CD4-positive, alpha-beta memory T cell (primary cell): ENCODE measurements at regions not wholly inside any gene's neighbourhood (a gene's known extent, or its start where the extent isn't known, plus 50 kb on each side); places are given as distances from the start of the nearest gene placed in this dataset.

ENCODE experiments used
- CTCF ChIA-PET: fragments of 350-600 bp; sonication (Branson Sonifier 250); formaldehyde crosslinking; loops from one replicate; lab custom pipeline; 2021; ENCODE audit warnings: inconsistent platforms; ENCODE audit not compliant: partially characterized antibody; lab: Charles Lee
- POLR2A ChIA-PET: fragments of 350-600 bp; sonication (Branson Sonifier 250); formaldehyde crosslinking; loops from one replicate; lab custom pipeline; 2021; ENCODE audit not compliant: partially characterized antibody; lab: Charles Lee
- DNase-seq, 5 donors: peaks; one replicate each; pipeline versions ENCODE4 v3.0.0 to v3.0.0-alpha.2; 2020 to 2022; ENCODE audit warnings: mixed read lengths in 1 of 5
- H3K27ac ChIP-seq: one replicate; pipeline ENCODE4 v1.7.0; 2013; ENCODE audit warnings: low read depth, low read length
- H3K27me3 ChIP-seq: 2 replicates; pipeline ENCODE4 v1.7.0; 2013; ENCODE audit warnings: mild to moderate bottlenecking, low read length, moderate library complexity; ENCODE audit not compliant: insufficient read depth
- H3K36me3 ChIP-seq: 2 replicates; pipeline ENCODE4 v1.7.0; 2013; ENCODE audit warnings: mild to moderate bottlenecking, low read length, moderate library complexity; ENCODE audit not compliant: insufficient read depth
- H3K4me1 ChIP-seq: 2 replicates; pipeline ENCODE4 v1.7.0; 2013; ENCODE audit warnings: mild to moderate bottlenecking, low read length, moderate library complexity; ENCODE audit not compliant: insufficient read depth
- H3K4me3 ChIP-seq, 2 donors: one replicate each; pipeline ENCODE4 v1.7.0; 2013; ENCODE audit warnings: low read length in 2 of 2, mild to moderate bottlenecking in 1 of 2
- H3K9me3 ChIP-seq, 2 donors: one replicate each; pipeline ENCODE4 v1.7.0; 2013; ENCODE audit warnings: low read length in 2 of 2, control low read depth in 1 of 2; ENCODE audit not compliant: control insufficient read depth in 1 of 2
- H3K27ac Mint-ChIP-seq, 7 donors: one replicate each; pipeline ENCODE4 v1.8.0; 2020 to 2021; ENCODE audit warnings: mixed read lengths in 7 of 7, mild to moderate bottlenecking in 6 of 7, inconsistent platforms in 3 of 7, moderate library complexity in 3 of 7
- H3K27me3 Mint-ChIP-seq, 2 donors: one replicate each; pipeline ENCODE4 v1.8.0; 2020 to 2021; ENCODE audit warnings: mixed read lengths in 2 of 2
- H3K36me3 Mint-ChIP-seq, 2 donors: one replicate each; pipeline ENCODE4 v1.8.0; 2020 to 2021; ENCODE audit warnings: mixed read lengths in 2 of 2, inconsistent platforms in 1 of 2, mild to moderate bottlenecking in 1 of 2
- H3K4me1 Mint-ChIP-seq, 4 donors: one replicate each; pipeline ENCODE4 v1.8.0; 2020 to 2021; ENCODE audit warnings: mixed read lengths in 4 of 4, mild to moderate bottlenecking in 1 of 4
- H3K4me3 Mint-ChIP-seq, 8 donors: one replicate each; pipeline ENCODE4 v1.8.0; 2020 to 2021; ENCODE audit warnings: mixed read lengths in 8 of 8, mild to moderate bottlenecking in 7 of 8, moderate library complexity in 6 of 8, inconsistent platforms in 3 of 8
- H3K9me3 Mint-ChIP-seq, 8 donors: one replicate each; pipeline ENCODE4 v1.8.0; 2020 to 2021; ENCODE audit warnings: mixed read lengths in 8 of 8, mild to moderate bottlenecking in 5 of 8, inconsistent platforms in 3 of 8, moderate library complexity in 1 of 8
- intact Hi-C: fragments of 100-400 bp; cut with micrococcal nuclease; formaldehyde crosslinking; loops from one replicate; pipeline ENCODE4 v1.15.1; 2023

GRCh38 chr14:53766106-53766505 is 190.5 kb downstream of the BMP4 start:
- no peak for DNase-seq
- Histone ChIP-seq H3K4me3 (no peak overlapping the region), H3K9me3 (no peaks in the 10 kb centered on the region), H3K4me1 (no peaks in the 10 kb centered on the region), H3K27ac (no peak overlapping the region), H3K36me3 (no peaks in the 10 kb centered on the region), H3K27me3 (no peaks in the 10 kb centered on the region)
- CTCF ChIA-PET: no interaction called here
- H3K27ac Mint-ChIP-seq: no peak overlapping the region
- H3K27me3 Mint-ChIP-seq: no peaks in the 10 kb centered on the region
- POLR2A ChIA-PET: no interaction called here
- H3K9me3 Mint-ChIP-seq: peaks cover 0 to 18% (median 4%) of the 10 kb centered on the region in 8 donors
- intact Hi-C loops: no loop called here
- no peak overlapping the region for H3K4me3 Mint-ChIP-seq
- H3K4me1 Mint-ChIP-seq: no peaks in the 10 kb centered on the region
- no peaks in the 10 kb centered on the region for H3K36me3 Mint-ChIP-seq

GRCh38 chr14:53764846-53765245 is 191.8 kb downstream of the BMP4 start:
- CTCF ChIA-PET: no interaction called here
- intact Hi-C loops: no loop called here
- Mint-ChIP-seq H3K9me3 (peaks cover 0 to 18% (median 5%) of the 10 kb centered on the region in 8 donors), H3K36me3 (no peaks in the 10 kb centered on the region), H3K27ac (no peak overlapping the region), H3K4me3 (no peak overlapping the region), H3K27me3 (no peaks in the 10 kb centered on the region), H3K4me1 (no peaks in the 10 kb centered on the region)
- Histone ChIP-seq H3K27me3 (no peaks in the 10 kb centered on the region), H3K36me3 (no peaks in the 10 kb centered on the region), H3K9me3 (no peaks in the 10 kb centered on the region), H3K4me1 (no peaks in the 10 kb centered on the region), H3K4me3 (no peak overlapping the region), H3K27ac (no peak overlapping the region)
- DNase-seq: no peak
- POLR2A ChIA-PET: no interaction called here

GRCh38 chr14:53758141-53758540 is 198.5 kb downstream of the BMP4 start:
- intact Hi-C loops: no loop called here
- no peaks in the 10 kb centered on the region for H3K9me3 ChIP-seq
- no peak overlapping the region for H3K27ac Mint-ChIP-seq
- no peaks in the 10 kb centered on the region for H3K36me3 ChIP-seq
- no peaks in the 10 kb centered on the region for H3K27me3 Mint-ChIP-seq
- no peak overlapping the region for H3K4me3 Mint-ChIP-seq
- peaks cover 4 to 43% (median 9%) of the 10 kb centered on the region in 8 donors for H3K9me3 Mint-ChIP-seq
- H3K27ac ChIP-seq: no peak overlapping the region
- no peaks in the 10 kb centered on the region for H3K4me1 ChIP-seq
- H3K36me3 Mint-ChIP-seq: no peaks in the 10 kb centered on the region
- no peak for DNase-seq
- no peaks in the 10 kb centered on the region for H3K27me3 ChIP-seq
- POLR2A ChIA-PET: no interaction called here
- no peak overlapping the region for H3K4me3 ChIP-seq
- CTCF ChIA-PET: no interaction called here
- H3K4me1 Mint-ChIP-seq: no peaks in the 10 kb centered on the region

- Histone ChIP-seq H3K4me1 (no peaks in the 10 kb centered on the region), H3K4me3 (no peak overlapping the region), H3K36me3 (no peaks in the 10 kb centered on the region), H3K27ac (no peak overlapping the region), H3K9me3 (no peaks in the 10 kb centered on the region), H3K27me3 (no peaks in the 10 kb centered on the region)
- H3K27me3 Mint-ChIP-seq: no peaks in the 10 kb centered on the region
- ChIA-PET CTCF (no interaction called here), POLR2A (no interaction called here)
- intact Hi-C loops: no loop called here
- no peaks in the 10 kb centered on the region for H3K36me3 Mint-ChIP-seq
- peaks cover 4 to 42% (median 9%) of the 10 kb centered on the region in 8 donors for H3K9me3 Mint-ChIP-seq
- no peaks in the 10 kb centered on the region for H3K4me1 Mint-ChIP-seq
- no peak for DNase-seq
- H3K4me3 Mint-ChIP-seq: no peak overlapping the region
- H3K27ac Mint-ChIP-seq: no peak overlapping the region
Measured at GRCh38 chr14:53757732-53758131, 198.9 kb downstream of the BMP4 start.

- Mint-ChIP-seq H3K4me1 (no peaks in the 10 kb centered on the region), H3K36me3 (no peaks in the 10 kb centered on the region), H3K27ac (no peak overlapping the region), H3K4me3 (no peak overlapping the region), H3K27me3 (peaks cover 0 to 1% of the 10 kb centered on the region in 2 donors), H3K9me3 (peaks cover 0 to 23% (median 4%) of the 10 kb centered on the region in 8 donors)
- Histone ChIP-seq H3K27me3 (no peaks in the 10 kb centered on the region), H3K4me1 (no peaks in the 10 kb centered on the region), H3K4me3 (no peak overlapping the region), H3K9me3 (no peaks in the 10 kb centered on the region), H3K27ac (no peak overlapping the region), H3K36me3 (no peaks in the 10 kb centered on the region)
- intact Hi-C loops: no loop called here
- DNase-seq: no peak
- ChIA-PET POLR2A (no interaction called here), CTCF (no interaction called here)
Measured at GRCh38 chr14:53751650-53752049, 205.0 kb downstream of the BMP4 start.

- Histone ChIP-seq H3K4me1 (no peaks in the 10 kb centered on the region), H3K4me3 (no peak overlapping the region), H3K27me3 (no peaks in the 10 kb centered on the region), H3K36me3 (no peaks in the 10 kb centered on the region), H3K27ac (no peak overlapping the region), H3K9me3 (no peaks in the 10 kb centered on the region)
- peaks cover 0 to 1% of the 10 kb centered on the region in 2 donors for H3K27me3 Mint-ChIP-seq
- H3K27ac Mint-ChIP-seq: no peak overlapping the region
- no peak overlapping the region for H3K4me3 Mint-ChIP-seq
- peaks cover 0 to 8% (median 1%) of the 10 kb centered on the region in 8 donors for H3K9me3 Mint-ChIP-seq
- CTCF ChIA-PET: no interaction called here
- intact Hi-C loops: no loop called here
- no peaks in the 10 kb centered on the region for H3K4me1 Mint-ChIP-seq
- POLR2A ChIA-PET: no interaction called here
- DNase-seq: no peak
- no peaks in the 10 kb centered on the region for H3K36me3 Mint-ChIP-seq
Measured at GRCh38 chr14:53748691-53749090, 207.9 kb downstream of the BMP4 start.

- ChIA-PET CTCF (no interaction called here), POLR2A (no interaction called here)
- H3K4me3 ChIP-seq: no peak overlapping the region
- H3K27ac ChIP-seq: no peak overlapping the region
- intact Hi-C loops: no loop called here
- peaks cover 0 to 10% (median 1%) of the 10 kb centered on the region in 8 donors for H3K9me3 Mint-ChIP-seq
- no peaks in the 10 kb centered on the region for H3K36me3 Mint-ChIP-seq
- no peaks in the 10 kb centered on the region for H3K9me3 ChIP-seq
- H3K4me1 Mint-ChIP-seq: no peaks in the 10 kb centered on the region
- H3K27me3 ChIP-seq: no peaks in the 10 kb centered on the region
- peaks cover 0 to 1% of the 10 kb centered on the region in 2 donors for H3K27me3 Mint-ChIP-seq
- no peak overlapping the region for H3K27ac Mint-ChIP-seq
- DNase-seq: no peak
- no peak overlapping the region for H3K4me3 Mint-ChIP-seq
- no peaks in the 10 kb centered on the region for H3K36me3 ChIP-seq
- H3K4me1 ChIP-seq: no peaks in the 10 kb centered on the region
Measured at GRCh38 chr14:53744857-53745256, 211.8 kb downstream of the BMP4 start.

- no peaks in the 10 kb centered on the region for H3K27me3 ChIP-seq
- intact Hi-C loops: no loop called here
- Mint-ChIP-seq H3K9me3 (peaks cover 0 to 10% (median 1%) of the 10 kb centered on the region in 8 donors), H3K4me3 (no peak overlapping the region), H3K27ac (no peak overlapping the region), H3K36me3 (no peaks in the 10 kb centered on the region), H3K4me1 (no peaks in the 10 kb centered on the region), H3K27me3 (peaks cover 0 to 1% of the 10 kb centered on the region in 2 donors)
- no peaks in the 10 kb centered on the region for H3K4me1 ChIP-seq
- CTCF ChIA-PET: no interaction called here
- no peaks in the 10 kb centered on the region for H3K36me3 ChIP-seq
- no peak overlapping the region for H3K4me3 ChIP-seq
- no peak for DNase-seq
- POLR2A ChIA-PET: no interaction called here
- H3K9me3 ChIP-seq: no peaks in the 10 kb centered on the region
- no peak overlapping the region for H3K27ac ChIP-seq
Measured at GRCh38 chr14:53743371-53743770, 213.3 kb downstream of the BMP4 start.
